ENCODE measurements at regions not wholly inside any gene's neighbourhood (a gene's known extent, or its start where the extent isn't known, plus 50 kb on each side); places are given as distances from the start of the nearest gene placed in this dataset.
"Not testable (repeated sequence)": the region's sequence is repeated elsewhere in the genome, so short reads cannot be mapped to it uniquely, and the experiment has no call there.

DNA sequence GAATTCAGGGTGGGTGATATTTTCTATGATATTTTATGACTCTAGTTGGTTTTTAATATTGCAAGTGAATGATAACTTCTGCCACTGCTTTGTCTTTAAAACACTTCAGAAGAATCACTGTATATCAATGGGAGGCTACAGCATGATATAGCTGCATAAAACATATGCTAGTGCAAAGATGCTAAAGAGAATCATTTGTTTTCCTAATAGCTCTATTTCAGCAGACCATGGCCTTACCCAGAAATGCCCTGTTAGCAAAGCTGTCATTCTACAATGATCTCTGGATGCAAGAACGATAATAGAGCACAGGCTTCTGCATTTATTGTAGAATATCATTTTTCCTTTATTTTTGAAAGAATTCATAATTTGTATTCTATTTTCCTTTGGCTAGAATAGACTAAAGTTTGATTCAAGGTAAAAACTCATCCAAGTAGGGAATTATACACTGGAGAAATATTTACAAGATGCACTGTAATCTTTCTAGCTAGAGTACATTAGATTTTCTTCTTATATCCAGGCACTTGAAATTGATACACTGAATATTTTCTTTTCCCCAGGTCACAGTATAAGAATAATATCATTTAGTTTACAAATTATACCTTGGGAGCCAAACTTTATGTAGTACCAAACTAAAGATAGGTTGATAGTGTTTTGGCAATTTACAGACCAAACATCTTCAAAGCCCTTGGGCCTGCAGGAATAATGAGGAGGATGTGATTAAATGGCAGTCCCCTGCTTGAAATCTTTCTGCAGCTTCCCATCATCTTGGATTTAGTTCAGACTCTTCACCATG is 252.6 kb upstream of the LINC00305 start:
- no peak for DNase-seq

- no peak for DNase-seq
These were observed 250.7 kb upstream of the LINC00305 start for GRCh38 chr18:64399566-64399965.

GRCh38 chr18:64398320-64398719 is 249.4 kb upstream of the LINC00305 start:
- no peak for DNase-seq

DNA sequence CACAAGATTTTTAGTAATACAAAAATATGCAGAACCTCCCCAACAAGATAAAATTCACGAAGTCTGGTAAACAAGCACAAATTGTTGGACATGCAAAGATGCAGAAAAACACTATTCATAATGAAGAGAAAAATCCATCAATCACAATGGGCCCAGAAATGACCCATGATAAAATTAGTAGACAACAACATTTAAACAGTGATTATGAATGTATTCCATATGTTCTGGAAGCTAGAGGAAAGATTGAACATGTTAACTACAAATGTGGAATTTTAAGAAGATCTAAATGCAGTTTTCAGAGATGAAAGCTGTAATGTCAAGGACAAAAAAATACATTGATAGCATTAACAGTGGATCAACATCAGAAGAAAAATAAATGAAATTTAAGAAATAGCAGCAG is 243.3 kb upstream of the LINC00305 start:
- no peak for DNase-seq

- no peak for DNase-seq
These were observed 235.2 kb upstream of the LINC00305 start for GRCh38 chr18:64384101-64384500.

- no peak for DNase-seq
These were observed 231.2 kb upstream of the LINC00305 start for GRCh38 chr18:64380117-64380516.

GRCh38 chr18:64379662-64380061 is 230.8 kb upstream of the LINC00305 start:
- no peak for DNase-seq

DNA sequence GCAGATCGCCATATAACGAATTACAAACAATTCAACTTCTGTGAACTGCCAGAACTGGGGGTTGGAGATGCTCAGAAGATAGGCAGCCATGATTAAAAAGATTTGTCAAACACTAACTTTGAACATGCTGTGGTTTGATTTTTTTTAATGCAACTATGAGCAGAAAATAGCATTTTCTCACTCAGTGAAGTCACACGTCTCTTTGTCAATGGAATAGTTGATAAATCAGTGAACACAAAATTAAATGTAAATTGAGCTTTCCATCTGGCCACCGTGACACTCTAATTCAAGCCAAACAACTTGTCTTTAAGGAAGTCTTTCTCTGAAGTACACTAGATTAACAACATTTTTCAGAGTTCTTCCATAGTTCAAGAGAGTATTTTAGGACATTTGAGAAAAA is 228.6 kb upstream of the LINC00305 start:
- DNase-seq: no peak

GRCh38 chr18:64372850-64373249 is 224.0 kb upstream of the LINC00305 start:
- DNase-seq: no peak

GRCh38 chr18:64369830-64370440 is 221.0 kb upstream of the LINC00305 start:
- not testable (repeated sequence) for DNase-seq

DNA sequence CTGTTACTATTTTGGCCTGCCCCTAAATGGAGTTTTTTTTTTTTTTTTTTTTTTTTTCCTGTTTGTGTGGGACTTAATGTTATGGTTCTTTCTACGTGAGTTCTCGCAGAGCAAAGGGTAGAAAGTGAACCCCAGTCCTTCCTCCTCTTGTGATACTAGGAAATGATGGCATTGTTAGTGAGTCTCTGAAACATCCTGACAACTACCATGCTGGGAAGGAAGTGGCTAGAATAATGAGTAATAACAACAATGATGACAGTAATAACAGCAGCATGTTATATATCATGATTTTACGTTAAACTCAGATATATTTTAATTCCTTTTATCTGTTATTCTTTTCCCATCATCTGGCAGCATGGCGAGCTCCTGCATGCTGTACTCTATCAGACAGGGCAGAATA is 216.2 kb upstream of the LINC00305 start:
- no peak for DNase-seq

DNA sequence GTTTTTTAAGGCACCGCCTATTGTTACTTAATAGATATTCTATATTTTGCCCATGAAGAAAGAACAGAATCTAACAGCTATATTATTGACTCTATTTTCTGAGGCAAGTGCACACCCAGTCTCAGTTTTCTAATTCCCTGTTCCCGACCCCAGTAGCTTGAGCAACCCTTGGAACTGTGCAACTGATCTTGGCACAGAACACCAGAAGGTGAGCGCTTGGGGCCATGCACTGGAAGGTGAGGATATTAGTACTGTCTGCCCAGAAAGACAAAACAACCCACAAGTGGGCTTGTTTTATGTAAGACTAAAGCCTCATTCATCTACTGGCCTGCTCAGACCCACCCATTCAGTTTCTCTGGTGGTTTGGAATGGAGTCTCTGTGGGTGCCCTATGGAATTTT is 188.8 kb upstream of the LINC00305 start:
- no peak for DNase-seq

GRCh38 chr18:64337018-64337417 is 188.1 kb upstream of the LINC00305 start:
- no peak for DNase-seq

GRCh38 chr18:64334748-64335147 is 185.9 kb upstream of the LINC00305 start:
- no peak for DNase-seq

- DNase-seq: no peak
These were observed 184.7 kb upstream of the LINC00305 start for GRCh38 chr18:64333584-64333983.

- DNase-seq: no peak
These were observed 183.9 kb upstream of the LINC00305 start for GRCh38 chr18:64332835-64333234.

DNA sequence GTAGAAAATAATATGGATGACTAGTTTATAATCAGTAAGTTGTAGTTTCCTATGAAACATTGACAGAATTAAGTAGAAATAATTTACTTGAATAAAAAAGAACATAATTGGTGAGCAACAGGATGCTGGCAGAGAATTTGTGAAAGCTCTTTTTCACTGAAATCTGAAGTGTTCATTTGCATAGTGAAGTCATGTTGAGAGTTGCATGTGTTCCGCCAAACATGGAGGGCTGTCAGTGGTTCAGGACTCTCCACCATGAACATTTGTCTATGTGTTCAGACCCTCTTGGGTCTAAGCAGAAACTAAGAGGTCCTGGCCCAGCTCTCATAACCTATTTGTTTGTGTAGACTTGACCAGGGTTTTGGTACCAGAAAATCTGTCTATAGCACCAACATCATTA is 182.5 kb upstream of the LINC00305 start:
- DNase-seq: no peak

DNA sequence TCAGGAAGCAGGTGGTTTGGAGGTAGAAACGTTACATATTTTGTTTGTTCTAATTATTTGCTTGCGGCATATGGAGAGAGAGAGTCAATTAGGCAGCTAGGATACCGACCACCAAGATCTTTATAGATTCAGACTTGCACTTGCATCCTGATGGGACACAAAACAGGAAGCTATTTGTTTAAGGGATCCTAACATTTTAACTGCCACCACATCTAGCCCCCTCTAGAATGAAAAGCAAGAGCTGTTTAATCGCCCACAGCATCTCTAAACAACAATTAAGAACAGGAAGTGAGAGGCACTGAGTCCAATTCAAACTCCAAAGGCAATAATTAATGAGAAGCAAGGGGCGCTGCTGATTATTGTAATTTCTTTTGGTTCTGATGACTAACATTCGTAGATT is 182.0 kb upstream of the LINC00305 start:
- DNase-seq: no peak

DNA sequence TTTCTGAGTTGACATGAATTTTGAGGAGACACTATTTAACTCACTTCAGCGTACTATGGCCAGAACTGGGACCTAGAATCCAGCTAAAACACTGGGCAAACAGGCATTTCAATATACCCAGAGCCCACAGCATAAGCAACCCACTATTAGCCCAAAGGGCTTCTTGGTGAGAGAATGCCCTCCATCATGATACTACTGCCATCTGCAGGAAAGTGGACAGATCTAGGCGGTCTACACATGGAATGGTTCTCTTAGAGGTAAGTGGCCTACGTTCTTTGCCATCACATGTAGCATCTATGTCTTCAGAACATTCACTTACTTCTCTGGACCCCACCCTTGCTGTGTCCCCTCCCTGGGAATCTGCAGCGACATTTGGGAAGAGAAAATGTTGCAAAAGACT is 181.3 kb upstream of the LINC00305 start:
- no peak for DNase-seq

- DNase-seq: no peak
These were observed 173.3 kb upstream of the LINC00305 start for GRCh38 chr18:64322189-64322588.

- DNase-seq: no peak
These were observed 169.7 kb upstream of the LINC00305 start for GRCh38 chr18:64318547-64318946.

- DNase-seq: no peak
These were observed 163.0 kb upstream of the LINC00305 start for GRCh38 chr18:64311859-64312258.

GRCh38 chr18:64295839-64296238 is 147.0 kb upstream of the LINC00305 start:
- DNase-seq: no peak

- DNase-seq: no peak
These were observed 146.1 kb upstream of the LINC00305 start for GRCh38 chr18:64294967-64295366.

Data from C1 segment of cervical spinal cord (tissue), 14 donors.